NOMO-1 (cell line): ENCODE measurements at regions not wholly inside any gene's neighbourhood (a gene's known extent, or its start where the extent isn't known, plus 50 kb on each side); places are given as distances from the start of the nearest gene placed in this dataset.
"Not testable (repeated sequence)": the region's sequence is repeated elsewhere in the genome, so short reads cannot be mapped to it uniquely, and the experiment has no call there.

Experiments used
- DNase-seq, 2 experiments: peaks; one replicate each; lab custom pipeline; 2025; ENCODE audit not compliant: unreplicated experiment in 2 of 2; lab: John Stamatoyannopoulos, UW

DNA sequence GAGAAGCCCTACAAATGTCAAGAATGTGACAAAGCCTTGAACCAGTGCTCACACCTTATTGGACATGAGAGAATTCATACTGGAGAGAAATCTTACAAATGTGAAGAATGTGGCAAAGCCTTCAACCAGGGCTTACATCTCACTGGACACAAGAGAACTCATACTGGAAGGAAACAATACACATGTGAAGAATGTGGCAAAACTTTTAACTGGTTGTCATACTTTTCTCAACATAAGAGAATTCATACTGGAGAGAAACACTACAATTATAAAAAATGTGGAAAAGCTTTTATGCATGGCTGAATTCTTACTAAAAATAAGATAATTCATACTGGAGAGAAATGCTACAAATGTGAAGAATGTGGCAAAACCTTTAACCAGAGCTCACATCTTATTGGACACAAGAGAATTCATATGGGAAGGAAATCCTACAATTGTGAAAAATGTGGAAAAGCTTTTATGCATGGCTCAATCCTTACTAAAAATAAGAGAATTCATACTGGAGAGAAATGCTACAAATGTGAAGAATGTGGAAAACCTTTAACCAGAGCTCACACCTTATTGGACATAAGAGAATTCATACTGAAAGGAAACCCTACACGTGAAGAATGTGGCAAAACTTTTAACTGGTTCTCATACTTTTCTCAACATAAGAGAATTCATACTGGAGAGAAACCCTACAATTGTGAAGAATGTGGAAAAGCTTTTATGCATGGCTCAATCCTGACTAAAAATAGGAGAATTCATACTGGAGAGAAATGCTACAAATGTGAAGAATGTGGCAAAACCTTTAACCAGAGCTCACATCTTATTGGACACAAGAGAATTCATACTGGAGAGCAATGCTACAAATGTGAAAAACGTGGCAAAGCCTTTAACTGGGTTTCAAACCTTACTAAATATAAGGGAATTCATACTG lies 350.6 kb upstream of the NUPR2 start:
- DNase-seq: not testable (repeated sequence)

DNA sequence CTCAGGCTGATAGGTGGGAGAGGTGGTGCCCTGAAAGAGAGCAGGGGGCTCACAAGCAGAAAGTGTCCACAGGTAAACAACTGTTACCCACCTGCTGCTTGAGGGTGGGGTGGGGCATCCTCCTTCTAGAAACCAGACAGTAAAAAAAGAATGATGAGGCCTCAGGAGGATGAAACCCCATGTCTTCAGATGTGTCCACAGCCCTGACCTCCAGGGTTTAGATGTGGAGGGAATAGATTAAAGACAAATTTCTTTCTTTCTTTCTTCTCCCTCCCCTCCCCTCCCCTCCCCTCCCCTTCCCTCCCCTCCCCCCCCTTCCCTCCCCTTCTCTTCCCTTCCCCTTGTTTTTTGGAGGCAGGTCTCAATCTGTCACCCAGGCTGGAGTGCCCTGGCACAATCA lies 333.5 kb upstream of the NUPR2 start:
- no peak for DNase-seq

DNA sequence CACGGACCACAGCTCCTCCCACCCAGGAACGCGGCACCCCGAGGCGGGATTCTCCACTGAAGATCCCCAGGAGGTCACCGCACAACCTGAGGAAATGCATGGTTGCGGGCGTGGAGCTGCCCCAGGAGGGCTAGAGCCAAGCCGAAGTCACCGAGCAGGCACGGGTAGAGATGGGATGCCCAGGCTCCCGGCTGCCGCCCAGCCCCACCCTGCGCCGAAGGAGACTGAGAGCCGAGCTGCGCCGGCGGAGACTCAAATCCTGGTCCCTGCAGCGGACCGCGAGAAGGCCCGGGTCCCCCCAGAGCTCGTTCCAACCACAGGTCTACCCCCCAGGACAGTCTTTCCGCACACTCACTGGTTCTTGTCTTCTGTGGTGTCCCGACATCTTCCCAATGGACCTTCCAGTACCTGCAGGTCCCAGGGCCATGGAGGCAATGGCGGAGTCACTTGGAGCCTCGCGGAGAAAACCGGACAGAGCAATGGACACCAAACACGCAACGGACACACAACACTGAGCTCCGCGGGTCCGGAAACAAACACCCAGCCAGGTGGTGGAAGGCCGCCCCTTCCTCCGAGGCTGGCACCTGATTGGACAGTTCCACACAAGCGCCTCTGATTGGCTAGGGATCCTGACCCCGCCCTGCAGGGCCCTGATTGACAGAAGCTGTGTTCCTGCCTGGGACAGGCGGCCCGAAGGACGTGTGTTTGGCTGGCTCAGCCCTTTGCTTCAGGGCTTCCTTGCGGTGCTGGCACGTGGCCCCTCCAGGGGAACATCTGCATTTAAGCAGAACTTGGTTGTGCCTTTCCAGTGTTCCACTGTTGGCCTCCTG lies 331.9 kb upstream of the NUPR2 start:
- DNase-seq: no peak

DNA sequence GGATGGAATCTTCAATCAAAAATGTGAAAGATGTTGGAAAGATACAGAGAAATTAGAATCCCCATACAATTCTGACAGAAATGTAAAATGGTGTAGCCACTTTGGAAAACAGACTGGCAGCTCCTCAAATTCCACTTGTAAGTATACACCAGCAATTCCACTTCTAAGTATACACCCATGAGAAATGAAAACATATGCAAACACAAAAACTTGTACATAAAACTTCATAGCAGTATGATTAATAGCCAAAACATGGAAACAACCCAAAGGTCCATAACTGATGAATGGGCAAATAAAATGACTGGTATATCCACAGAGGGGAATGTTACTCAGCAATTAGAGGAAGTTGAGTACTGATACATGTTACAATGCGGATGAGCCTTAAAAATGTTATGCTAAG lies 304.3 kb upstream of the NUPR2 start:
- DNase-seq: not testable (repeated sequence)

DNA sequence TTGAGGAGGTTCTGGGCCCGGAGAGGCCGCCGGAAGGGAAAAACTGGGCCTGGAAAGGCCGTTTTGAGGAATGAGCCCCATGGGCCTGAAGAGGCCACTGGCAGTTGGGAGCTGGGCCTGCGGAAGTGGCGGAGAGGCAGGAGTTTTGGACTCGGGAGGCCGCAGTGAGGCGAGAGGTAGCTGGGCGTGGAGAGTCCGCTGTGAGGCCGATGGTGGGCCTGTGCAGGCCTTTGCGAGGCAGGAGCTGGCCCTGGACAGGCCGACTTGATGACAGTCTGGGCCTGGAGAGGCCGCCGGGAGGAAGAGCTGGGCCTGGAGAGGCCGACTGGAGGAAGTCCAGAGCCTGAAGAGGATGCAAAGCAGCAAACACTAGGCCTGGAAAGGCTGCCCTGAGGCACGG lies 259.0 kb upstream of the NUPR2 start:
- no peak for DNase-seq

DNA sequence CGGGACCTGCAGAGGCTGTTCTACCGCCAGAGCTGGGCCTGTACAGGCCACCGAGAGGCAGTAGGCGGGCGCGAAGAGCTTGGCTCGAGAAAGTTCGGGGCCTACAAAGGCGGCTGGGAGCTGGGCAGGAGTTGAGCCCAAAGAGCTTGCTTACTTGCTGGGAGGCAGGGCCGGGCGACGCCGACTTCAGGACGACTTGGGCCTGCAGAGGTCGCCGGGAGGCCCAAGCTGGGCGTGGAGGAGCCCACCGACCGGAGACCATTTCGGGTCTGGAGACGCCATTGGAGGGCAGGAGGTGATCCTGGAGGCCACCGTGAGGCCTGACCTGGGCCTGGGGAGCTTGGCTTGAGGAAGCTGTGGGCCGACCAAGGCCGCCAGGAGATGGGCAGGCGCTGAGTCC lies 258.4 kb upstream of the NUPR2 start:
- DNase-seq: not testable (repeated sequence)

DNA sequence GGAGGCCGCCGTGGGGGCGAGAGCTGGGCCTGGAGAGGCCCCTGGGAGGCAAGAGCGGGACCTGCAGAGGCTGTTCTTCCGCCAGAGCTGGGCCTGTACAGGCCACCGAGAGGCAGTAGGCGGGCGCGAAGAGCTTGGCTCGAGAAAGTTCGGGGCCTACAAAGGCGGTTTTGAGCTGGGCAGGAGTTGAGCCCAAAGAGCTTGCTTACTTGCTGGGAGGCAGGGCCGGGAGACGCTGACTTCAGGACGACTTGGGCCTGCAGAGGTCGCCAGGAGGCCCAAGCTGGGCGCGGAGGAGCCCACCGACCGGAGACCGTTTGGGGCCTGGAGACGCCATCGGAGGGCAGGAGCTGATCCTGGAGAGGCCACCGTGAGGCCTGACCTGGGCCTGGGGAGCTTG lies 257.1 kb upstream of the NUPR2 start:
- DNase-seq: not testable (repeated sequence)

DNA sequence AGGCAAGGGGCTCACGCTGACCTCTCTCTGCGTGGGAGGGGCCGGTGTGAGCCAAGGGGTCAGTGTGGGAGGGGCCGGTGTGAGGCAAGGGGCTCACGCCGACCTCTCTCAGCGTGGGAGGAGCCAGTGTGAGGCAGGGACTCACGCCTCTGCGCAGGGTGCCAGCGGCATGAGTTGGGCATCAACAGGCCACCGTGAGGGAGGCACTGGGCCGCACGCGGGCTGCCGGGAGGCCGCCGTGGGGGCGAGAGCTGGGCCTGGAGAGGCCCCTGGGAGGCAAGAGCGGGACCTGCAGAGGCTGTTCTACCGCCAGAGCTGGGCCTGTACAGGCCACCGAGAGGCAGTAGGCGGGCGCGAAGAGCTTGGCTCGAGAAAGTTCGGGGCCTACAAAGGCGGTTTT lies 255.6 kb upstream of the NUPR2 start:
- not testable (repeated sequence) for DNase-seq

DNA sequence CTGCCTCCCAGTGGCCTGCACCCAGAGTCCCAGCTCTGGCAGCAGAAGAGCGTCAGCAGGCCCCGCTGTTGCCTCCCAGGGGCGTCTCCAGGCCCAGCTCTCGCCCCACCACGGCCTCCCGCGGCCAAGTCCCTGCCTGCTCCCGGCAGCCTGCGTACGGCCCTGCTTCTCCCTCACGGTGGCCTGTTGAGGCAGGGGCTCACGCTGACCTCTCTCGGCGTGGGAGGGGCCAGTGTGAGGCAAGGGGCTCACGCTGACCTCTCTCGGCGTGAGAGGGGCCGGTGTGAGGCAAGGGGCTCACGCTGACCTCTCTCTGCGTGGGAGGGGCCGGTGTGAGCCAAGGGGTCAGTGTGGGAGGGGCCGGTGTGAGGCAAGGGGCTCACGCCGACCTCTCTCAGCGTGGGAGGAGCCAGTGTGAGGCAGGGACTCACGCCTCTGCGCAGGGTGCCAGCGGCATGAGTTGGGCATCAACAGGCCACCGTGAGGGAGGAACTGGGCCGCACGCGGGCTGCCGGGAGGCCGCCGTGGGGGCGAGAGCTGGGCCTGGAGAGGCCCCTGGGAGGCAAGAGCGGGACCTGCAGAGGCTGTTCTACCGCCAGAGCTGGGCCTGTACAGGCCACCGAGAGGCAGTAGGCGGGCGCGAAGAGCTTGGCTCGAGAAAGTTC lies 254.1 kb upstream of the NUPR2 start:
- DNase-seq: not testable (repeated sequence)

DNA sequence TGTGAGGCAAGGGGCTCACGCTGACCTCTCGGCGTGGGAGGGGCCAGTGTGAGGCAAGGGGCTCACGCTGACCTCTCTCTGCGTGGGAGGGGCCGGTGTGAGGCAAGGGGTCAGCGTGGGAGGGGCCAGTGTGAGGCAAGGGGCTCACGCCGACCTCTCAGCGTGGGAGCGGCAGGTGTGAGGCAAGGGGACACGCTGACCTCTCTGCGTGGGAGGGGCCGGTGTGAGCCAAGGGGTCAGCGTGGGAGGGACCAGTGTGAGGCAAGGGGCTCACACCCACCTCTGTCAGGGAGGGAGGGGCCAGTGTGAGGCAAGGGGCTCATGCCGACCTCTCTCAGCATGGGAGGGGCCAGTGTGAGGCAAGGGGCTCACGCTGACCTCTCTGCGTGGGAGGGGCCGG lies 251.7 kb upstream of the NUPR2 start:
- not testable (repeated sequence) for DNase-seq

DNA sequence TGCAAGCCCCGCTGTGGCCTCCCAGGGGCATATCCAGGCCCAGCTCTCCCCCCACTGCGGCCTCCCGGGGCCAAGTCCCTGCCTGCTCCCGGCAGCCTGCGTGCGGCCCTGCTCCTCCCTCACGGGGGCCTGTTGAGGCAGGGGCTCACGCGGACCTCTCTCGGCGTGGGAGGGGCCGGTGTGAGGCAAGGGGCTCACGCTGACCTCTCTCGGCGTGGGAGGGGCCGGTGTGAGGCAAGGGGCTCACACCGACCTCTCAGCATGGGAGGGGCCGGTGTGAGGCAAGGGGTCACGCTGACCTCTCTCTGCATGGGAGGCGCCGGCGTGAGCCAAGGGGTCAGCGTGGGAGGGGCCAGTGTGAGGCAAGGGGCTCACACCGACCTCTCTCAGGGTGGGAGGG lies 251.2 kb upstream of the NUPR2 start:
- DNase-seq: not testable (repeated sequence)

DNA sequence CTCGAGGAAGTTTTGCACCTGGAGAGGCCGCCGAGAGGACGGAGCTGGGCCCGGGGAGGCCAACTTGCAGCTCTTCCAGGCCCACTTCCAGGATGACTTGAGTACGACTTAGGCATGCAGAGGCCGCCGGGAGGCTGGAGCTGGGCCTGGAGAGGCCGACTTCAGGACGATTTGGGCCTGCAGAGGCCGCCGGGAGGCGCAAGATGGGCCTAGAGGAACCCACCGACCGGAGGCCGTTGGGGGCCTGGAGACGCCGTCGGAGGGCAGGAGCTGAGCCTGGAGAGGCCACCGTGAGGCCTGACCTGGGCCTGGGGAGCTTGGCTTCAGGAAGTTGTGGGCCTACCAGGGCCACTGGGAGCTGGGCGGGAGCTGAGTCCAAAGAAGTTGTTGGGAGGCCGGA lies 250.5 kb upstream of the NUPR2 start:
- not testable (repeated sequence) for DNase-seq

DNA sequence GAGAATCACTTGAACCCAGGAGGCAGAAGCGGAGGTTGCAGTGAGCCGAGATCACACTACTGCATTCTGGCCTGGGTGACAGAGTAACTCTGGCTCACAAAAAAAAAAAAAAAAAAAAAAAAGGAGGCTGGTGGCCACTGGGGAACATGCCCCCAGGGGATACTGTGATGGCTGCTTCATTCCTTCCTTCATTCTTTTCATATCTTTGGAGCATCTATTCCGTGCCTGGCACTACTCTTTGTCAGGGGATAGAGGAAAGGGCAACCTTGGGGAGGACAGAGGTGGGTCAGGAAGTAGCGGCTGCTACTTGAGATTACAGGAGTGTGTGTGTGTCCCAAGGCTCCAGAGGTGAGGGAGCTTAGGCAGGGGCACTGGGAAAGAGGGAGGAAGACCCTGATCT lies 236.4 kb upstream of the NUPR2 start:
- not testable (repeated sequence) for DNase-seq

DNA sequence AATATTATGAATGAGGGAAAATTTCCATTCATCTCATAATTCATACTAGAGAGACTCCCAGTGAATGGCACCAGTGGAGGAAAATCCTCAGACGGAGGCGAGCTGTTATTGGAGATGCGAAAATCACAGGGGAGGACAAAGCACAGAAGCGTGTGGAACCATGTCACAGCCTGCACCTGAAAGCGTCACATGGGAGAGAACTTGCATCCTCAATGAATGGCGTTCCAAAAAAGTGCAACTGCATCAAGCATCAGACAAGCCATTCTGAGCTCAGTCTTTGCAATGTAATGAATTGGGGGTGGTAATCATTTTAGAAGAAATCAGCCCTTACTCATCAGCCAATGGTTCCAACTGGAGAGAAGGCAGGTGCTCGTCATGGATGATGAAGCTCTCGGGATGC lies 235.0 kb upstream of the NUPR2 start:
- not testable (repeated sequence) for DNase-seq

DNA sequence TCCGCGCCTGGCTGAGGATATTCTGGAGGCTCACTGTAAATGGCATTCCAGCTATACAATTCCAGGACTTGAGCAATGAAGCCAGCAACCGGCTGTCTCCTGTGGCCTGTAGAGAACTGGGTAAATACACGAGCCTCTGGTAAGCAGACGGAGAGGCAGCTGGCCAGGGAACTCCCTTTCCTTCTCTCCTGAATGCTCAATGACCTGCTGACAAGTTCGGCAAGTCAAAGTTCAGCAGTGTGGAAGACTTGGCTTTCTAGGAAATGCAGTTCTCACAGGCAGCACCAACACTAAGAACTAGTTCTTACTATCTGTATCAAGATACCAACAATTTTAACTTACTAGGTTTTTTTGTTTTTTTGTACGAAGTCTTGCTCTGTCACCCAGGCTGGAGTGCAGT lies 232.1 kb upstream of the NUPR2 start:
- not testable (repeated sequence) for DNase-seq

DNA sequence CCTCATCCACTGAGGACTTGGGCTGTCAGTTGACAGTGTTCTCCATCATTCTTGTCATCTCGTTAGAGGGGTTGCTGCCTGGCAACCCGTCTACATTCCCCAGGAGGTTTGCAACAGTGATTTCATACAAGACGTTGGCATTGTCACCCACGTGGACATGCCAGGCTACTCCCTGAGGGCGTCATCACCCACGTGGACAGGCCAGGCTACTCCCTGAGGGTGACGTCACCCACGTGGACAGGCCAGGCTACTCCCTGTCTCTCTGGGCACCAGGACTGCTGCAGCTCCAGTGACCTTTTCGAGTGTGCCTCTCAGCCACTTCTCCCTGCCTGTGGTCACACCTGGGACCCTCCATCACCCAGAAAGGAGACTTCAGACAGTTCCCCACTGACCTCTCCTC lies 212.1 kb upstream of the NUPR2 start:
- DNase-seq: not testable (repeated sequence)

DNA sequence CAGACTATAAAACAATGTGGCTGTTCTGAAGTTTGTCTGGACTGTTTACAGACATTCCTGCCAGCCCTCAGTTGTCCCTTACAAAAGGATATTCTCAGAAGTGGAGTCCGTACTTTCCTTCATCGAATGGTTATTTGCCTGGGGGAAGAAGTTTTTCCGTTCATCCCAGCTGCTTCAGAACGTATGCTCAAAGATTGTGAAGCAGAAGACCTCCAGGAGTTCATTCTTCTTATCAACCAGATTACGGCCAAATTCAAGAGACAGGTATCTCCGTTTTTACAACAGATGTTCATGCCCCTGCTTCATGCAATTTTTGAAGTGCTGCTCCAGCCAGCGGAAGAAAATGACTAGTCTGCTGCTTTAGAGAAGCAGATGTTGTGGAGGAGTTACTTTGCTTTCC lies 174.3 kb upstream of the NUPR2 start:
- DNase-seq: no peak

DNA sequence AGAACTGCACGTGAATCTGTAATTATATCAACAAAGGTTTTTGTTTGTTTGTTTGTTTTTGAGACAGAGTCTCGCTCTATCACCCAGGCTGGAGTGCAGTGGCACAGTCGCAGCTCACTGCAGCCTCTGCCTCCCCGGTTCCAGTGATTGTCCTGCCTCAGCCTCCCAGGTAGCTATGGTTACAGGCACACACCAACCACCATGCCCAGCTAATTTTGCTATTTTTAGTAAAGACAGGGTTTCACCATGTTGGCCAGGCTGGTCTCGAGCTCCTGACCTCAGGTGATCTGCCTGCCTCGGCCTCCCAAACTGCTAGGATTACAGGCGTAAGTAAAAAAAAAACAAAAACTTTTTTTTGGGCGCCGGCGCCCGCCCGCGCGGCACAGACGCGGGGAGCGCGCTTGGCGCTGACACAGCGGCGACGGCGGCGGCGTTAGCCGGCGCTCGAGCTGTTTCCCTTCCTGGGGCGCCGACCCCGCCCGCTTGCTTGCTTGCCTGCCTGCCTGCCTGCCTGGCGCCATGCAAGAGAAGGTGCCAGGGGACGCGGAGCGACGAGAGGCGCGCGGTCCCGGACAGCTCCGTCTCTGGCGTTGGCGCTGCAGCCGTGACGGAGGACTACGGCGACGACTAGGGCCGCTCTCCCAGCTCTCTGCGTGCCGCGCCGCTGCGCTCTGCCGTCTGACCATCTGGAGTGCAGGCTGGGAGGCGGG lies 171.4 kb upstream of the NUPR2 start:
- no peak for DNase-seq

DNA sequence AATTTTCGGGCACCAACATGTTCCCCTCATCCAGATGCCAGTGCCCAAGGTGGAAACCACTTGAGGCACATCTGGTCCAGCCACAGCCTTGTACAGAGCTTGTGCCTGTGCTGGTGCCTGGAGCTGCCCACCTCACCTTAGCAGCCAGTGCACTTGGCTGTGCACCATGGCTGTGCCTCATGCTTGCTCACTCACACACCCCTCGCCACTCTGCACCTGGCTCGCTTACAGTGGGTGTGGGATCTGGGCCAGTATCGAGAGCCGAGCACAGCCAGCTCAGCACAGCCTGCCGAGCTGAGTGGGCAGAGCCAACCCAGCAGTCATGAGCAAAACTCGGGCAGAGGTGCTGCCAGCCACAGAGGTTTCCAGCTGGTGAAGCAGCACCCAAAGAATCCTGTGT lies 139.9 kb upstream of the NUPR2 start:
- no peak for DNase-seq

DNA sequence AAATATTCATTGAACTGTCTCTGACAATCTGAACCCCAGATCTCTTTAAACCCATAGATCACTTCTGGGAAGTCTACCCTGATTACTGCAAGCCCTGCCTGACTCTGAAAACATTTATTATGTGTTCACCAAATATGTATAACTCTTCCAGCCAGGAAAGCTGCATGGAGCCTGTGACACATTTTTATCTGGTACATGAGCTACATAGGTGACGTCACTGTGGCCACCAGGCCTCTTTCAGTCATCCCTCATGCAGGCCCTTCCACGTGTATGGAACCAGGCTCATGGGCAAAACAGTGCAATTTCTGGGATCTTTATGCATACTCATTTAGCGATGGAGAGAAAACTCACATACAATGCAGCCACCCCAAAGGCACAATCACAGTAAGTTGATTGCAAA lies 133.9 kb upstream of the NUPR2 start:
- no peak for DNase-seq

DNA sequence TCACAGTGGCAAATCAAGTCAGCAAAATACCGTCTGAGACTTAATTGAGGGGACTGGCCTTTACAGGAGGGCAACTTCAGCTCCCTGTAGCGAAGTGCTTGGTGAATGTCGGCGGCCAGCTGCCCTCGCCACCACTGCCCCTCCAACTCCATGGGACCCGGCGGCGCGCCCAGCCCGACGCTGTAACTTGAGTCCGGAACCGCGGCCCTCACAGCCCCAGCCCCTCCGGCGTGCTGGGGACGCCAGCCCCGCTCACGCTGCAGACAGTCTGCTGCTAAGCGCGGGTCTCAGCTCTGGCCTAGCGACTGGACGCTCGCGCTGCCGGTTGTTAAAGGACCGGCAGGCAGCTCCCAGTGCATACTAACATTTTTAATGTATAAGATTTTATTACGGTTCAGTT lies 113.4 kb upstream of the NUPR2 start:
- DNase-seq: no peak
